ENCODE measurements at regions not wholly inside any gene's neighbourhood (a gene's known extent, or its start where the extent isn't known, plus 50 kb on each side); places are given as distances from the start of the nearest gene placed in this dataset.

DNA sequence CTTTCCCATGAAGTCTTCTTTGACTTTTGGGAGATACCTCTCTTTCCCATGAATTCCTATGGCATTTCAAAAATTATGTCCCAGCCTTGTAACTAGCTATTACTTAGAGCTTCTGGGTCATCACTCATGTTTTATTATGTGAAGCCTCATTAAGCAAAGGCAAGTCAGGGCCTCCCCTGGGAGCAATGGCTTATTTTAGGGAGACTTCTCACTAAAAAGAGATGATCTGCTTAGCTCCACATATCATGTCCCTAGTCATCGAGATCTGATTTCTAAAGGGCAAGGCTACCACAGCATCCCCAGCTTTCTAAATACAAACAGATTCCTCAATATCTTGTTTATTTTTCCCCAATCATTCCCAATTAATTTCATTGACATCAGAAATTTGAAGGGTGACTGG, 154.0 kb upstream of the MANEA start:
- no peak overlapping the region for H3K4me3 ChIP-seq (ENCODE audit: low read depth, low read length)
- in situ Hi-C loops (cut with HindIII; ENCODE audit: low sequenced_read_pairs): no loop called here
- TF ChIP-seq, protein P1, sequence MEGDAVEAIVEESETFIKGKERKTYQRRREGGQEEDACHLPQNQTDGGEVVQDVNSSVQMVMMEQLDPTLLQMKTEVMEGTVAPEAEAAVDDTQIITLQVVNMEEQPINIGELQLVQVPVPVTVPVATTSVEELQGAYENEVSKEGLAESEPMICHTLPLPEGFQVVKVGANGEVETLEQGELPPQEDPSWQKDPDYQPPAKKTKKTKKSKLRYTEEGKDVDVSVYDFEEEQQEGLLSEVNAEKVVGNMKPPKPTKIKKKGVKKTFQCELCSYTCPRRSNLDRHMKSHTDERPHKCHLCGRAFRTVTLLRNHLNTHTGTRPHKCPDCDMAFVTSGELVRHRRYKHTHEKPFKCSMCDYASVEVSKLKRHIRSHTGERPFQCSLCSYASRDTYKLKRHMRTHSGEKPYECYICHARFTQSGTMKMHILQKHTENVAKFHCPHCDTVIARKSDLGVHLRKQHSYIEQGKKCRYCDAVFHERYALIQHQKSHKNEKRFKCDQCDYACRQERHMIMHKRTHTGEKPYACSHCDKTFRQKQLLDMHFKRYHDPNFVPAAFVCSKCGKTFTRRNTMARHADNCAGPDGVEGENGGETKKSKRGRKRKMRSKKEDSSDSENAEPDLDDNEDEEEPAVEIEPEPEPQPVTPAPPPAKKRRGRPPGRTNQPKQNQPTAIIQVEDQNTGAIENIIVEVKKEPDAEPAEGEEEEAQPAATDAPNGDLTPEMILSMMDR (IDR thresholded peaks at IDR 0.05; ENCODE audit: low read depth, low read length, missing control alignments): no peak
- no peak for DNase-seq (ENCODE audit: low read depth)

DNA sequence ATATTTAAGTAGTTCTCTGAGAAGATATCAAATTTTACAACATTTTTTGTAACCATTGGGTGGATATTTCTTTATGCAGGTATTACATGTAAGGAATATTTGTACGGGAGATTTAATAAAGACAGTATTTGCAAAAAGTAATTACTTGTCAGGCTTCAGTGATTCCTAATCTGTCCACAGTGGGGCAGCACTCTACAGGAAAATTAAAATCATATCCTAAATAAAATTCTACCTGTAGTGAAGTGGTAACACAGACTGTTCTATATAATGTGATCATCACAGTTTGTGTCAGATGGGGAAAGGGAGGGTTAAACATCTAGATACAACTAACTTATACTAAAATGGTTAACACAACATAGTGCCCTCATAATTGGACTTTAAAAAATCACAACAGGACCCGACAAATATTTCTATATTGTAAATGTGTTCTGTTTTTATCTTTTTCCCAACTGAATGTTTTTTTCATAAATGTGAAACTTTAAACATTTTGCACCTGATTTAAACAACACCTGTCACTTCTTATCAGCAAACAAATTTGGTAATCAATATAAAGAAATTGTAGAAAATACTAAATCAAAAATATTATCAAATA, 145.6 kb upstream of the MANEA start:
- peak; percentile 34 for DNase-seq (ENCODE audit: low read depth)
- H3K4me3 ChIP-seq (ENCODE audit: low read depth, low read length): no peak overlapping the region
- TF ChIP-seq, protein P1 (IDR thresholded peaks at IDR 0.05; ENCODE audit: low read depth, low read length, missing control alignments): peak; percentile 57
- in situ Hi-C loops (cut with HindIII; ENCODE audit: low sequenced_read_pairs): no loop called here

DNA sequence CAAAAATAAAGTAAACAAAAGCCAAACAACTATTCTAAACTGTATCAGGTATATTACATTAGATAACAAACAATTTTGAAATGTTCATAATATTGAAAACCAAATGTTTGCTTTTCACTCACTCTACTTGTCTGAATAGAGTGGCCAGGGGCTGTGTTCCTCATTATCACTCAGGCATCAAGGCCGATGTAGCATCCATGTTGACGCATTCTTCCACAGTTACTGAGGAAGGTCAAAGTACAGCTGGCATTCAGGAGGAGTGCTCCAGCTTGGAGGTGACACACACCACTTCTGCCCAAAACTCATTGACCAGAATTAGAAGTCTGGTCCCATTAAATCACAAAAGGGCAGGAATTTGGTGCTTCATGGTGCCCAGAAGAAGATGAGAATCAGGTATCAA, 137.6 kb upstream of the MANEA start:
- DNase-seq (ENCODE audit: low read depth): no peak
- in situ Hi-C loops (cut with HindIII; ENCODE audit: low sequenced_read_pairs): no loop called here
- H3K4me3 ChIP-seq (ENCODE audit: low read depth, low read length): no peak overlapping the region
- TF ChIP-seq, protein P1 (IDR thresholded peaks at IDR 0.05; ENCODE audit: low read depth, low read length, missing control alignments): no peak

DNA sequence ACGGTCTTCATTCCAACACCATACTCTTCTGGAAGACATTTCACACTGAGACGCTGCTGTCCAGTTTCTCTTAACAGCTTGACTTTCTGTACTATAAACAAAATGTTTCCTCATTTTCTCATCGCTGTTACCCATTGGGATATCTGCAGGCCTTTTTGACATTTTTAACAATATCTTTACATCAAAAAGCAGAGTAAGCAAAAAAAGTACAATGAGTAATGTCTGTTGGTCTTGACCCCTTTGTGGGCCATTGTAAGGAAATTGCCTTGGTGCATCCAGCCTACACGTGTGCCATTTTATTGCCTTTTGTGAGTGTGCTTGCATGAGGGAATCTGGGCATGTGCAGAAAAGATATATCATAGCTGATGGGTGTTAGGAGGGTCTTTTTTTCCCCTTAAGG, 129.1 kb upstream of the MANEA start:
- DNase-seq (ENCODE audit: low read depth): no peak
- TF ChIP-seq, protein P1 (IDR thresholded peaks at IDR 0.05; ENCODE audit: low read depth, low read length, missing control alignments): no peak
- no peak overlapping the region for H3K4me3 ChIP-seq (ENCODE audit: low read depth, low read length)
- in situ Hi-C loops (cut with HindIII; ENCODE audit: low sequenced_read_pairs): no loop called here

DNA sequence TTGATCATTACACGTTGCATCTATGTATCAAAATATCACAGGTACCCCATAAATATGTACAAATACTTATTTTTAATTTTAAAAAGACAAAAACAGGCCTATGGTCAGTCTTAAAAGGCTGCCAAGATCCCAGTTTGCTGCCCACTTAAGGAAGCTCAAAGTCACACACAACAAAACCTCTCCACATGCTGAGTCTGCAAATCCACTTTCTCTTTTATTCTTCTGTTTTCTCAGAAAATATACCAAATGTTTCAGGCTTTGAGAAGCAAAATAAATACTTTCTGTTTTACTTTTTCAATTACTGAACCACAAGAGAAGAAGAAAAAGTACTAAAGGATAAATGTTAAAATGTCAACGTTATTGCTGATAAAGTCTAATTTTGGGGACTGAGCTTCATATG, 107.8 kb upstream of the MANEA start:
- no peak for DNase-seq (ENCODE audit: low read depth)
- TF ChIP-seq, protein P1 (IDR thresholded peaks at IDR 0.05; ENCODE audit: low read depth, low read length, missing control alignments): no peak
- in situ Hi-C loops (cut with HindIII; ENCODE audit: low sequenced_read_pairs): no loop called here
- no peak overlapping the region for H3K4me3 ChIP-seq (ENCODE audit: low read depth, low read length)

DNA sequence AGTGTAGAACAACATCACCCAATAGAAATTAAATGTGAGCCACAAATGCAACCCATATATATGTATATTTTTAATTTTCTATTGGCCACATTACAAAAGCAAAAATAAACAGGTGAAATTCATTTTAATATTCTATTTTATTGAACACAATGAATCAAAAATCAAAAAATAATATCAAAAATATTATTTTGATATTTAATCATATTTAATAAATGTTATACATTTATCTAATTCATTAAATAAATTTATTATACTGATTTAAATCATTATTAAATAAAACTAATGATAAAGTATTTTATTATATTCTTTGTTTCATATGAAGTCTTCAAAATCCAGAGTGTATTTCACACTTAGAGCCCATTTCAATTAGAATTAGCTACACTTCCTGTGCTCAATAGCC, 98.4 kb upstream of the MANEA start:
- TF ChIP-seq, protein P1 (IDR thresholded peaks at IDR 0.05; ENCODE audit: low read depth, low read length, missing control alignments): no peak
- in situ Hi-C loops (cut with HindIII; ENCODE audit: low sequenced_read_pairs): no loop called here
- H3K4me3 ChIP-seq (ENCODE audit: low read depth, low read length): no peak overlapping the region
- DNase-seq (ENCODE audit: low read depth): no peak
